ENCODE measurements at regions not wholly inside any gene's neighbourhood (a gene's known extent, or its start where the extent isn't known, plus 50 kb on each side); places are given as distances from the start of the nearest gene placed in this dataset.

DNA sequence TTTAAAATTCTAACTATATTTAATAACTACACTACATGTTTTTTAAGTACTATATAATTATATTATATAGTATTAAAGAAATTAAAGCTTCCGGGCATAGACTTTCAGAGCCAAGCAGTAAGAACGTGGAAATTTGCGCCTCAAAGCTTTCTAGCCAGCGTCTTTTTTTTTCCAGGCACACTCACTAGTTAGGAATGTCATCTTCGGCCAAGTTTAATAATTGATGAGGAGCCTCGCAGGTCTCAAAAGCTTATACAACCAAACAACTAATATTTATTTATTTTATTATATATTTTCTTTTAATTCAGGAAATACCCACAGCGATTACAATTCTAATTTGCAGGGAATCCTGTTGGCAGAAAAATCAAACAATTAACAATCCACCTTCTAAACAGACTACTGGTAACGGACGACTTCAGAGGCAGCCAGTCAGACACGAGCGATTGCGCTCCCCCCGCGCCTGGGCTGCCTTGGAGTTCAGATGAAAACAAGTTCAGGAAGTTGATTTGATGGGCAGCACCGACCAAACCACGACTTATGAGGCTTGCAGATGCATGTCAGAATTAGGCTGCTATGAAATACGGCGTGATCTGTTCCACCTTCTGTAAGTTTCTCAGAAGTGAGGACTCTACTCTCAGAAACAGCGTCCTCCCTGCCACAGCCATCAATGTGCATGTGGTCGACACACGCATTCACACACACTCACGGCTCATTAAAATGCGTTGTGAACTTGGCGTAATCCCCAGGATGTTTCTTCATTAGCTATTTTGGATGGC lies 431.8 kb upstream of the MGMT start:
- H3K4me1 ChIP-seq, result no peaks in the 10 kb centered on the region
- DNase-seq (no peak), ATAC-seq (peak; percentile 8)
- intact Hi-C loops (cut with DNase I), result loop anchor here (10.0 kb wide), 1 partner anchor 940 kb away; no protein-coding TSS in a partner anchor
- peaks cover 24% of the 10 kb centered on the region for H3K27me3 ChIP-seq
- H3K9me3 ChIP-seq, result no peaks in the 10 kb centered on the region
- peak overlapping the region; percentile 27 for H3K27ac ChIP-seq
- H3K4me3 ChIP-seq, result no peak overlapping the region
- TF ChIP-seq, protein P1, sequence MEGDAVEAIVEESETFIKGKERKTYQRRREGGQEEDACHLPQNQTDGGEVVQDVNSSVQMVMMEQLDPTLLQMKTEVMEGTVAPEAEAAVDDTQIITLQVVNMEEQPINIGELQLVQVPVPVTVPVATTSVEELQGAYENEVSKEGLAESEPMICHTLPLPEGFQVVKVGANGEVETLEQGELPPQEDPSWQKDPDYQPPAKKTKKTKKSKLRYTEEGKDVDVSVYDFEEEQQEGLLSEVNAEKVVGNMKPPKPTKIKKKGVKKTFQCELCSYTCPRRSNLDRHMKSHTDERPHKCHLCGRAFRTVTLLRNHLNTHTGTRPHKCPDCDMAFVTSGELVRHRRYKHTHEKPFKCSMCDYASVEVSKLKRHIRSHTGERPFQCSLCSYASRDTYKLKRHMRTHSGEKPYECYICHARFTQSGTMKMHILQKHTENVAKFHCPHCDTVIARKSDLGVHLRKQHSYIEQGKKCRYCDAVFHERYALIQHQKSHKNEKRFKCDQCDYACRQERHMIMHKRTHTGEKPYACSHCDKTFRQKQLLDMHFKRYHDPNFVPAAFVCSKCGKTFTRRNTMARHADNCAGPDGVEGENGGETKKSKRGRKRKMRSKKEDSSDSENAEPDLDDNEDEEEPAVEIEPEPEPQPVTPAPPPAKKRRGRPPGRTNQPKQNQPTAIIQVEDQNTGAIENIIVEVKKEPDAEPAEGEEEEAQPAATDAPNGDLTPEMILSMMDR (IDR thresholded peaks at IDR 0.05), result no peak
- no peaks in the 10 kb centered on the region for H3K36me3 ChIP-seq

DNA sequence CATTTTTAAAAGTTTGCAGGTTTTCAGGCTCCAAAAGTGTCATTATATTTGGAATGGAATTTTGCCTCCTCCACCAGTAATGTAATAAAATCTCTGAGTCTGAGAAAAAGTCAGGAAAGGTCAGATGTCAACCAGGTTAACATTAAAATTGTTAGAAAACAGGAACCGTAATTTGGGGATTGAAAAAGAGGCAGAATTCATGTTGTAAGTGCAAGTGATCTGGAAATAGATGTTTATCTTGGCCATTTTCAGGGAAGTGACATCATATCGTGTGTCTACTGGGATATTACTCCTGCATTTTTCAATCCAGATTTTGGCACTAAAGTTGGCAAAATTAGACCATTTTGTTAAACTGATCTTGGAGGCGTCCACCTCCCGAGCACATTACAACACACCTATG lies 428.5 kb upstream of the MGMT start:
- ATAC-seq (no peak), DNase-seq (no peak)
- Histone ChIP-seq H3K36me3 (no peaks in the 10 kb centered on the region), H3K4me1 (no peaks in the 10 kb centered on the region), H3K9me3 (no peaks in the 10 kb centered on the region), H3K27ac (no peak overlapping the region), H3K27me3 (peaks cover 6% of the 10 kb centered on the region), H3K4me3 (no peak overlapping the region)
- intact Hi-C loops (cut with DNase I), result loop anchor here (10.0 kb wide), 1 partner anchor 936 kb away; no protein-coding TSS in a partner anchor
- TF ChIP-seq, protein P1 (IDR thresholded peaks at IDR 0.05), result no peak

DNA sequence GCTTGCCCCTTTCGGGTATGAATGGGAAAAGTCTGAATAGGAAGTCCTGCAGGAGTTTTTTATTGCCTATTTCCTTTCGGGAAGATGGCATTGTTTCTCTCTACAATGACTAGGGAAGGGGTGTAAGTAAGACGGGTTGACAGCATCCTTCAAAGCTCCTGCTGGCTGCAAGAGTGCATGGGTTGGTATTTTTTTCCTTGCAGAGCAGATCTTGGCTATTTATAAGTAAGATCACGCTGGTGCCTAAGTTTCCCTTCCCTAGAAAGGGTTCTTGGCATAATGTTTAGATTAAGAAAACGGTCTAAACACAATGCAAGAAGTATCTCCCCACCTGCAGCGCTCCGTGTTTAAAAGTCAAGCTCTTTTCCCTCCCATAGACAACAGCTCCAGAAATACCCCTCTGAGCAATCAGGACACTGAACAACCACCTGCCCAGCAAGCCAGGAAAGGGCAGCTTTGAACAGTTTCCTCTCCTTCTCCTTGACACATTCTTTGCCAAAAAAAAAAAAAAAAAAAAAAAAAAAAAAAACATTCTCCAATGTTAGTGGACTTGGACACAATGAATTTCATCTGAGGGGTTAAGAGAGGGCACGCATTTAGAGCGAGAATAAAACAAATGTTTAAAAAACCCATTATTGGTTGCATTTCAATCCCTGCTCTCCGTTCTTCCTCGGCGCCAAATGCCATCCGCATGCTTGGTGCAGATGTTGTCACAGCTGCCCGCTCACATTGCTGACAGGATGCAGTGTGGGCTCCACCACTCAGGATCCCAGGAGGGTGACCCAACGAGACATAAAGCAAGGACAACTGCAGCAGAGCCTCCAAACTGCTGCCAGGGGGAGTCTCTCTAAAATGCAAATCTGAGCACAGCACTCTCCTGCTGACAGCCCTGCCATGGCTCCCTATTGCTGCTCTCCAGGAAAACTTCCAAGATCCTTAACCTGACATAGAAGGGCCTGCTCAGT lies 427.4 kb upstream of the MGMT start:
- TF ChIP-seq, protein P1 (IDR thresholded peaks at IDR 0.05), result no peak
- Histone ChIP-seq H3K4me3 (no peak overlapping the region), H3K27me3 (no peaks in the 10 kb centered on the region), H3K4me1 (no peaks in the 10 kb centered on the region), H3K36me3 (no peaks in the 10 kb centered on the region), H3K27ac (no peak overlapping the region), H3K9me3 (no peaks in the 10 kb centered on the region)
- ATAC-seq, result no peak
- intact Hi-C loops (cut with DNase I), result loop anchor here (10.0 kb wide), 1 partner anchor 935 kb away; no protein-coding TSS in a partner anchor
- DNase-seq, result no peak

DNA sequence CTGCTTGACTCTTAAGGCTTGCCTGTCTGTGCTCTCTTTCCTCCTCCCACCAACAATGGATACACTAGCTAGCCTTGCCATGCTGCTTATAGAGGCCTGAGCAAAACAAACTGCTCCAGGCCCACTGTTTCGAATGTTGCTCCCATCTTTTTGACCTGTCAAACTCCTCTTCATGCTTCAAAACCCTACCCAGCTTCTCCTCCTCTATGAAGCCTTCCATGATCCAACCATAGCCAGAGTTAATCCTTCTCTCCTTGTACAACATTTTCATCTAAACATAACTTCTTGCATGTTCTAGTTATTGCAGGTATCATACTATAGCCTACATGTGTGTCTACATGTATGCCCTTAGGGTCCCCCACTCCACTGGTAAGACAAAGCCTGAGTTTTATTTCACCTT lies 426.7 kb upstream of the MGMT start:
- H3K36me3 ChIP-seq, result no peaks in the 10 kb centered on the region
- H3K9me3 ChIP-seq, result no peaks in the 10 kb centered on the region
- DNase-seq (no peak), ATAC-seq (no peak)
- H3K27ac ChIP-seq, result no peak overlapping the region
- TF ChIP-seq, protein P1 (IDR thresholded peaks at IDR 0.05), result no peak
- H3K4me1 ChIP-seq, result no peaks in the 10 kb centered on the region
- H3K4me3 ChIP-seq, result no peak overlapping the region
- H3K27me3 ChIP-seq, result no peaks in the 10 kb centered on the region
- intact Hi-C loops (cut with DNase I), result no loop called here

DNA sequence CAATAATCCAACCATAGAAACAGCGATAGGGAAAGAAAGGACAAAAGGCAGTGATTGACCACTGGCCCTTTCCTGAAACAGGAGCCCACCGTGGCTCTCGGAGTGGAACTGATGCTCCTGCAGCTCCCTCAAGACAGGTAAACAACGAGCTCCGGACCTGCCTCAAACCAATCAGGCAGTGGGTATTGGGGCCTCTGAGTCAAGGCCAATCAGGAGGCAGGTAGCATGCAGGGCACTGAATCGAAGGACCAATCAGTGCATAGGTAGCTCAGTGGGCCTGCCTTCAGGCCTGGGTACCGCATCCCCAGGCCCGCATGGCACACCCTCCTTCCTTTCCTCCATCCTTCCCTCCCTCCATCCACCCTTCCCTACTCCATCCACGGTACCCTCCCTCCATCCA lies 425.1 kb upstream of the MGMT start:
- H3K27me3 ChIP-seq, result peaks cover 11% of the 10 kb centered on the region
- ATAC-seq (peak; percentile 38), DNase-seq (no peak)
- H3K4me1 ChIP-seq, result no peaks in the 10 kb centered on the region
- H3K27ac ChIP-seq, result no peak overlapping the region
- H3K4me3 ChIP-seq, result no peak overlapping the region
- TF ChIP-seq, protein P1 (IDR thresholded peaks at IDR 0.05), result no peak
- no peaks in the 10 kb centered on the region for H3K9me3 ChIP-seq
- no peaks in the 10 kb centered on the region for H3K36me3 ChIP-seq
- intact Hi-C loops (cut with DNase I), result no loop called here
